ENCODE measurements at regions not wholly inside any gene's neighbourhood (a gene's known extent, or its start where the extent isn't known, plus 50 kb on each side); places are given as distances from the start of the nearest gene placed in this dataset.

- no peak overlapping the region for H3K4me3 ChIP-seq
- H3K9me3 ChIP-seq: no peaks in the 10 kb centered on the region
- TF ChIP-seq CTCF (IDR thresholded peaks at IDR 0.05): no peak
- no peaks in the 10 kb centered on the region for H3K36me3 ChIP-seq
- peaks cover 0 to 9% of the 10 kb centered on the region in 2 donors for H3K4me1 ChIP-seq
- DNase-seq (ENCODE audit: low spot score): no peak
- H3K27me3 ChIP-seq: no peaks in the 10 kb centered on the region
- peak overlapping the region in 1 of 2 donors; percentile 46 for H3K27ac ChIP-seq
Observed at GRCh38 chr14:64646103-64646502, 58.1 kb upstream of the PLEKHG3 start.

GRCh38 chr14:64649383-64649998, 54.7 kb upstream of the PLEKHG3 start:
- H3K9me3 ChIP-seq: no peaks in the 10 kb centered on the region
- H3K36me3 ChIP-seq: no peaks in the 10 kb centered on the region
- H3K27ac ChIP-seq: no peak overlapping the region
- no peak overlapping the region for H3K4me3 ChIP-seq
- no peak for TF ChIP-seq CTCF (IDR thresholded peaks at IDR 0.05)
- no peak for DNase-seq (ENCODE audit: low spot score)
- no peaks in the 10 kb centered on the region for H3K27me3 ChIP-seq
- H3K4me1 ChIP-seq: peaks cover 0 to 17% of the 10 kb centered on the region in 2 donors

- no peak for DNase-seq (ENCODE audit: low spot score)
- Histone ChIP-seq H3K4me3 (no peak overlapping the region), H3K27me3 (no peaks in the 10 kb centered on the region), H3K4me1 (peaks cover 0 to 17% of the 10 kb centered on the region in 2 donors), H3K27ac (peak overlapping the region in 1 of 2 donors; percentile 62), H3K36me3 (no peaks in the 10 kb centered on the region), H3K9me3 (no peaks in the 10 kb centered on the region)
- TF ChIP-seq CTCF (IDR thresholded peaks at IDR 0.05): no peak
Observed at GRCh38 chr14:64653900-64654245, 50.4 kb upstream of the PLEKHG3 start.

- peaks cover 0 to 17% of the 10 kb centered on the region in 2 donors for H3K4me1 ChIP-seq
- no peaks in the 10 kb centered on the region for H3K9me3 ChIP-seq
- H3K27ac ChIP-seq: peak overlapping the region in 1 of 2 donors; percentile 62
- no peaks in the 10 kb centered on the region for H3K36me3 ChIP-seq
- no peak overlapping the region for H3K4me3 ChIP-seq
- no peak for TF ChIP-seq CTCF (IDR thresholded peaks at IDR 0.05)
- no peak for DNase-seq (ENCODE audit: low spot score)
- no peaks in the 10 kb centered on the region for H3K27me3 ChIP-seq
Observed at GRCh38 chr14:64654246-64654900, 49.9 kb upstream of the PLEKHG3 start.
